Astrocyte (in vitro differentiated cells and primary cell): ENCODE measurements at regions not wholly inside any gene's neighbourhood (a gene's known extent, or its start where the extent isn't known, plus 50 kb on each side); places are given as distances from the start of the nearest gene placed in this dataset.

ENCODE experiments used
- DNase-seq: peaks from one replicate; pipeline ENCODE4 v3.0.0-alpha.2; 2010; ENCODE audit warnings: low read depth
- FAIRE-seq: peaks from 2 replicates; lab custom pipeline; 2011; peaks lifted over from hg19 to GRCh38; lab: Jason Lieb, UNC
- H2AFZ ChIP-seq: 2 replicates; pipeline ENCODE4 v1.6.0; 2012; ENCODE audit warnings: low read depth, low read length, inconsistent platforms
- H3K27ac ChIP-seq: 2 replicates; pipeline ENCODE4 v1.5.1; 2011; ENCODE audit warnings: low read depth, low read length, inconsistent platforms
- H3K27me3 ChIP-seq: 2 replicates; pipeline ENCODE4 v1.6.0; 2011; ENCODE audit warnings: low read length, inconsistent platforms; ENCODE audit not compliant: insufficient read depth
- H3K36me3 ChIP-seq: 2 replicates; pipeline ENCODE4 v1.5.1; 2011; ENCODE audit warnings: low read length, inconsistent platforms; ENCODE audit not compliant: insufficient read depth
- H3K4me1 ChIP-seq: 2 replicates; pipeline ENCODE4 v1.5.1; 2011; ENCODE audit warnings: low read length, inconsistent platforms; ENCODE audit not compliant: insufficient read depth
- H3K4me2 ChIP-seq: 2 replicates; pipeline ENCODE4 v1.6.0; 2012; ENCODE audit warnings: low read length, inconsistent platforms
- H3K4me3 ChIP-seq: 2 replicates; pipeline ENCODE4 v1.5.1; 2011; ENCODE audit warnings: low read depth, mild to moderate bottlenecking, low read length, inconsistent platforms; ENCODE audit not compliant: insufficient read depth
- H3K79me2 ChIP-seq: 2 replicates; pipeline ENCODE4 v1.6.0; 2012; ENCODE audit warnings: mild to moderate bottlenecking, low read length, inconsistent platforms; ENCODE audit not compliant: insufficient read depth
- H3K9ac ChIP-seq: 2 replicates; pipeline ENCODE4 v1.6.0; 2012; ENCODE audit warnings: mild to moderate bottlenecking, low read length, inconsistent platforms
- H3K9me3 ChIP-seq: 2 replicates; pipeline ENCODE4 v1.5.1; 2012; ENCODE audit warnings: low read depth, mild to moderate bottlenecking, low read length, inconsistent platforms; ENCODE audit not compliant: insufficient read depth
- H4K20me1 ChIP-seq: 2 replicates; pipeline ENCODE4 v1.6.0; 2012; ENCODE audit warnings: low read length, inconsistent platforms; ENCODE audit not compliant: insufficient read depth
- H3K27ac Mint-ChIP-seq: one replicate; pipeline ENCODE4 v1.8.0; 2021; ENCODE audit warnings: mild to moderate bottlenecking, mixed read lengths; ENCODE audit not compliant: unreplicated experiment
- H3K27me3 Mint-ChIP-seq: one replicate; pipeline ENCODE4 v1.8.0; 2021; ENCODE audit warnings: low read depth, mixed read lengths; ENCODE audit not compliant: unreplicated experiment
- H3K36me3 Mint-ChIP-seq: one replicate; pipeline ENCODE4 v1.8.0; 2021; ENCODE audit warnings: low read depth, mixed read lengths; ENCODE audit not compliant: unreplicated experiment
- H3K4me1 Mint-ChIP-seq: one replicate; pipeline ENCODE4 v1.8.0; 2021; ENCODE audit warnings: low read depth, mixed read lengths; ENCODE audit not compliant: unreplicated experiment
- H3K4me3 Mint-ChIP-seq: one replicate; pipeline ENCODE4 v1.8.0; 2021; ENCODE audit warnings: mild to moderate bottlenecking, moderate library complexity, mixed read lengths; ENCODE audit not compliant: unreplicated experiment
- H3K9me3 Mint-ChIP-seq: one replicate; pipeline ENCODE4 v1.8.0; 2021; ENCODE audit warnings: mild to moderate bottlenecking, mixed read lengths; ENCODE audit not compliant: unreplicated experiment
- EZH2 ChIP-seq: IDR thresholded peaks from 2 replicates; pipeline ENCODE4 v1.6.1; 2012; ENCODE audit warnings: mild to moderate bottlenecking, low read length, inconsistent platforms; ENCODE audit not compliant: insufficient read depth
- TF ChIP-seq, protein P1 (sequence below): IDR thresholded peaks from 2 replicates; pipeline ENCODE4 v1.5.1; 2011; ENCODE audit warnings: low read depth, mild to moderate bottlenecking, inconsistent platforms, low read length, moderate library complexity; ENCODE audit not compliant: insufficient read depth

DNA sequence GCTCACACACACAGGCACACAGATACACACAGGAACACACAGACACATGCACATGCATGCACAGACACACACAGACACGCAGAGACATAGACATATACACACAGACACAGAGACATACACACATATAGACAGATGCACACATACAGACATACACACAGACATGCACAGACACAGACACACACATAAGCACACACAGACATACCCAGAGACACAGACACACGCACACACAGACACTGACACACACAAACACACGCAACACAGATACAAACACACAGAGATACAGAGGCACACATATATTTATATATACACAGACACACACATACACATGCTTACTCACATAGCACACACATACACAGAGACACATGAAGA, 158.4 kb downstream of the LY86 start:
- H3K4me1 ChIP-seq = peaks cover 7% of the 10 kb centered on the region
- no peak overlapping the region for H2AFZ ChIP-seq
- no peak overlapping the region for H3K4me2 ChIP-seq
- FAIRE-seq = no peak
- no peak overlapping the region for H3K4me3 ChIP-seq
- H3K9ac ChIP-seq = no peak overlapping the region
- H3K79me2 ChIP-seq = no peaks in the 10 kb centered on the region
- Mint-ChIP-seq H3K27me3 (peaks cover 1% of the 10 kb centered on the region), H3K9me3 (no peaks in the 10 kb centered on the region), H3K27ac (no peak overlapping the region), H3K36me3 (peaks cover 1% of the 10 kb centered on the region), H3K4me1 (peaks cover 41% of the 10 kb centered on the region), H3K4me3 (no peak overlapping the region)
- DNase-seq = no peak
- TF ChIP-seq EZH2 = no peak
- TF ChIP-seq, protein P1, sequence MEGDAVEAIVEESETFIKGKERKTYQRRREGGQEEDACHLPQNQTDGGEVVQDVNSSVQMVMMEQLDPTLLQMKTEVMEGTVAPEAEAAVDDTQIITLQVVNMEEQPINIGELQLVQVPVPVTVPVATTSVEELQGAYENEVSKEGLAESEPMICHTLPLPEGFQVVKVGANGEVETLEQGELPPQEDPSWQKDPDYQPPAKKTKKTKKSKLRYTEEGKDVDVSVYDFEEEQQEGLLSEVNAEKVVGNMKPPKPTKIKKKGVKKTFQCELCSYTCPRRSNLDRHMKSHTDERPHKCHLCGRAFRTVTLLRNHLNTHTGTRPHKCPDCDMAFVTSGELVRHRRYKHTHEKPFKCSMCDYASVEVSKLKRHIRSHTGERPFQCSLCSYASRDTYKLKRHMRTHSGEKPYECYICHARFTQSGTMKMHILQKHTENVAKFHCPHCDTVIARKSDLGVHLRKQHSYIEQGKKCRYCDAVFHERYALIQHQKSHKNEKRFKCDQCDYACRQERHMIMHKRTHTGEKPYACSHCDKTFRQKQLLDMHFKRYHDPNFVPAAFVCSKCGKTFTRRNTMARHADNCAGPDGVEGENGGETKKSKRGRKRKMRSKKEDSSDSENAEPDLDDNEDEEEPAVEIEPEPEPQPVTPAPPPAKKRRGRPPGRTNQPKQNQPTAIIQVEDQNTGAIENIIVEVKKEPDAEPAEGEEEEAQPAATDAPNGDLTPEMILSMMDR = no peak
- H3K27ac ChIP-seq = no peak overlapping the region
- H3K36me3 ChIP-seq = no peaks in the 10 kb centered on the region
- H4K20me1 ChIP-seq = no peaks in the 10 kb centered on the region
- H3K9me3 ChIP-seq = no peaks in the 10 kb centered on the region
- peaks cover 4% of the 10 kb centered on the region for H3K27me3 ChIP-seq

DNA sequence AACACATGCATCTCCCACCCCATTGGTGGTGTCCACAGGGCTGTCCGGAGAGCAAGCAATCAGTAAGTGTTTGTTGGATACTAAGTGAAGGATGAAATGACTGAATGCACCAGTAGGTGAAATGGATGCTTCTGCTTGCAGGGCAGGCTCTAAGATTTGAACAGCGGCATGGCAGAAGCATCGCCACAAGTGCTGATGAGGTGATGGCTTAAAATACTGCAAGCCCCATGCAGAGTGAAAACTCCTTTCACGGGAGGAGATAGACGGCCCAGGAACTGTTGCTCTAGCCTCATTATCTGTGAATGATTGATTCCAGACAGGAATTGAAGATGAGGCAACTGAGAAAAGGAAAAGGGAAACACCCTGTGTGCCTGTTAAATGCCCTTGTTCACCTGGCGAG, 158.9 kb downstream of the LY86 start:
- TF ChIP-seq, protein P1 = no peak
- no peak for TF ChIP-seq EZH2
- no peaks in the 10 kb centered on the region for H3K9me3 ChIP-seq

DNA sequence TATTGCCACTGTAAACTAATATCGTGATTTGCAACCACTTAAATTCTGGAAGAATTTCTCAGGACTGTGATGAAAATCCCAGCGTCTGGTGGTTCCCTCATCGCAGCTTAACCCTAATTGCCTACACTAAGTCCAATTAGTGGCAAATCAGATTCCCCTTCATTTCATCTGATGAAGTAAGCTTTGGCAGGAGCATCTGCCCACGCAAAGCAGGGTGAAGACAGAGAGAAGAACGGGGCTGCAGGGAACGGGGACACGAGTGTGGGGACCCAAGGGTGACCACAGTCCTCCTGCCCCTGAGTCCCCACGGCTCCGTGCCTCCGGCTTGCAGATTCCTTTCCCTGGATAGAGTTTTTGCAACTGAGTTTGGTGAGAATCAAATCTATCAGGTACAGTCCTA, 159.5 kb downstream of the LY86 start:
- H3K9me3 Mint-ChIP-seq = no peaks in the 10 kb centered on the region
- Histone ChIP-seq H3K27me3 (peaks cover 4% of the 10 kb centered on the region), H3K9ac (no peak overlapping the region), H3K36me3 (no peaks in the 10 kb centered on the region), H4K20me1 (no peaks in the 10 kb centered on the region), H3K79me2 (no peaks in the 10 kb centered on the region), H3K4me3 (no peak overlapping the region), H3K4me1 (peaks cover 7% of the 10 kb centered on the region), H3K27ac (no peak overlapping the region), H3K4me2 (no peak overlapping the region), H2AFZ (no peak overlapping the region), H3K9me3 (no peaks in the 10 kb centered on the region)
- H3K27ac Mint-ChIP-seq = no peak overlapping the region
- TF ChIP-seq, protein P1 = no peak
- no peak for TF ChIP-seq EZH2
- DNase-seq = no peak
- FAIRE-seq = no peak
- no peak overlapping the region for H3K4me3 Mint-ChIP-seq
- peaks cover 1% of the 10 kb centered on the region for H3K27me3 Mint-ChIP-seq
- H3K36me3 Mint-ChIP-seq = peaks cover 1% of the 10 kb centered on the region
- H3K4me1 Mint-ChIP-seq = peaks cover 45% of the 10 kb centered on the region

More for the DNA sequence above, 158.9 kb downstream of the LY86 start:
- peaks cover 1% of the 10 kb centered on the region for H3K27me3 Mint-ChIP-seq
- no peak overlapping the region for H3K27ac Mint-ChIP-seq
- Histone ChIP-seq H3K4me1 (peaks cover 7% of the 10 kb centered on the region), H3K36me3 (no peaks in the 10 kb centered on the region), H3K27me3 (peaks cover 4% of the 10 kb centered on the region), H3K9ac (no peak overlapping the region), H3K79me2 (no peaks in the 10 kb centered on the region), H2AFZ (no peak overlapping the region), H3K4me2 (no peak overlapping the region), H4K20me1 (no peaks in the 10 kb centered on the region), H3K27ac (no peak overlapping the region), H3K4me3 (no peak overlapping the region)
- H3K4me3 Mint-ChIP-seq = no peak overlapping the region
- DNase-seq = no peak
- H3K36me3 Mint-ChIP-seq = peaks cover 1% of the 10 kb centered on the region
- no peaks in the 10 kb centered on the region for H3K9me3 Mint-ChIP-seq
- FAIRE-seq = no peak
- H3K4me1 Mint-ChIP-seq = peaks cover 45% of the 10 kb centered on the region
